GM12878 (cell line): ENCODE measurements at regions not wholly inside any gene's neighbourhood (a gene's known extent, or its start where the extent isn't known, plus 50 kb on each side); places are given as distances from the start of the nearest gene placed in this dataset.

ENCODE experiments used
- ATAC-seq: fragments of 200-7000 bp; cut with Tn5 transposase; 3 replicates; pipeline ENCODE4 v1.9.1; 2020; ENCODE audit warnings: mild to moderate bottlenecking, moderate library complexity
- BruUV-seq: library from RNA; stranded (reverse); fragments of 400-500 nt; replicated peaks from 2 replicates; lab custom pipeline; 2021; lab: Mats Ljungman, UMichigan
- CTCF ChIA-PET: fragments of 300-600 bp; sonication (Branson Sonifier 250); formaldehyde crosslinking; extraction: SDS; loops from one replicate; lab custom pipeline; 2021; ENCODE audit warnings: inconsistent platforms; lab: Yijun Ruan, JAX
- POLR2A ChIA-PET: fragments of 350-600 bp; formaldehyde crosslinking; extraction: SDS; loops from one replicate; lab custom pipeline; 2021; ENCODE audit warnings: inconsistent platforms; lab: Charles Lee
- RAD21 ChIA-PET: fragments of 300-600 bp; sonication (Branson Sonifier 250); formaldehyde crosslinking; loops from one replicate; lab custom pipeline; 2023; ENCODE audit warnings: antibody characterized with exemption; ENCODE audit not compliant: unreplicated experiment; lab: Charles Lee
- SMC1A ChIA-PET: fragments of 300-600 bp; sonication (Branson Sonifier 250); formaldehyde crosslinking; loops from one replicate; lab custom pipeline; 2023; ENCODE audit not compliant: unreplicated experiment, uncharacterized antibody; lab: Charles Lee
- DNase-seq: peaks from one replicate; pipeline ENCODE4 v3.0.0-alpha.2; 2011; ENCODE audit warnings: low read depth, low spot score
- FAIRE-seq: peaks from 3 replicates; lab custom pipeline; 2011; peaks lifted over from hg19 to GRCh38; lab: Jason Lieb, UNC
- H2AFZ ChIP-seq: 2 replicates; pipeline ENCODE4 v1.6.0; 2011; ENCODE audit warnings: low read depth, low read length, control low read depth; ENCODE audit not compliant: control insufficient read depth
- H3K27ac ChIP-seq: 2 replicates; pipeline ENCODE4 v1.5.1; 2011; ENCODE audit warnings: control low read depth; ENCODE audit not compliant: control insufficient read depth, insufficient read depth
- H3K27me3 ChIP-seq, 2 experiments: replicated peaks in 1 of 2; 2 replicates each; pipeline versions ENCODE4 v1.6.0 to v1.6.1; 2011; ENCODE audit warnings: low read length in 1 of 2; ENCODE audit not compliant: control insufficient read depth in 2 of 2, insufficient read depth in 2 of 2
- H3K36me3 ChIP-seq, 2 experiments: 2 replicates each; pipeline ENCODE4 v1.5.1; 2011; ENCODE audit warnings: low read length in 1 of 2; ENCODE audit not compliant: control insufficient read depth in 2 of 2, insufficient read depth in 2 of 2
- H3K4me1 ChIP-seq: 2 replicates; pipeline ENCODE4 v1.6.1; 2011; ENCODE audit warnings: mild to moderate bottlenecking, low read length, moderate library complexity, mixed read lengths; ENCODE audit not compliant: control insufficient read depth, insufficient read depth
- H3K4me2 ChIP-seq: 2 replicates; pipeline ENCODE4 v1.6.0; 2011; ENCODE audit warnings: control low read depth; ENCODE audit not compliant: control insufficient read depth, insufficient read depth
- H3K4me3 ChIP-seq: fragments of 200-600 bp; sonication (generic); 2 replicates; pipeline ENCODE4 v1.5.1; 2016
- H3K79me2 ChIP-seq: 2 replicates; pipeline ENCODE4 v1.6.0; 2011; ENCODE audit warnings: low read length; ENCODE audit not compliant: control insufficient read depth, insufficient read depth
- H3K9ac ChIP-seq: 2 replicates; pipeline ENCODE4 v1.8.0; 2011; ENCODE audit warnings: low read length, control low read depth, mixed read lengths; ENCODE audit not compliant: control insufficient read depth, insufficient read depth
- H3K9me3 ChIP-seq: replicated peaks from 3 replicates; pipeline ENCODE4 v1.5.1; 2011; ENCODE audit warnings: mild to moderate bottlenecking, low read length; ENCODE audit not compliant: control insufficient read depth, insufficient read depth
- H4K20me1 ChIP-seq: 2 replicates; pipeline ENCODE4 v1.6.0; 2011; ENCODE audit not compliant: control insufficient read depth, insufficient read depth
- ASH2L ChIP-seq: fragments of 300-600, 200-600 bp; sonication (generic); IDR thresholded peaks from 2 replicates; pipeline ENCODE4 v1.6.1; 2017; ENCODE audit warnings: low read depth, mild to moderate bottlenecking, borderline replicate concordance
- BRCA1 ChIP-seq: IDR thresholded peaks from 2 replicates; pipeline ENCODE4 v1.6.1; 2011; ENCODE audit warnings: low read depth, low read length, improper control_type of control experiment
- FOXK2 ChIP-seq: fragments of 450-650 bp; IDR thresholded peaks from 2 replicates; pipeline ENCODE4 v1.6.1; 2017; ENCODE audit warnings: mild to moderate bottlenecking, moderate library complexity
- MEF2B ChIP-seq: fragments of 450-650 bp; IDR thresholded peaks from 2 replicates; pipeline ENCODE4 v1.6.1; 2018; ENCODE audit warnings: mild to moderate bottlenecking, moderate library complexity; ENCODE audit not compliant: partially characterized antibody, poor library complexity, severe bottlenecking
- NR2C2 ChIP-seq: IDR thresholded peaks from 2 replicates; pipeline ENCODE4 v1.6.1; 2011; ENCODE audit warnings: borderline replicate concordance, low read depth; ENCODE audit not compliant: control insufficient read depth, insufficient read length
- SRF ChIP-seq, 2 experiments: IDR thresholded peaks; 2 replicates each; pipeline ENCODE4 v1.6.1; 2011; ENCODE audit warnings: low read depth in 2 of 2, low read length in 2 of 2, mild to moderate bottlenecking in 1 of 2, moderate library complexity in 1 of 2
- SUZ12 ChIP-seq: fragments of 200-600 bp; sonication (generic); IDR thresholded peaks from one replicate; pipeline ENCODE4 v1.6.1; 2018; ENCODE audit warnings: antibody characterized with exemption, mild to moderate bottlenecking; ENCODE audit not compliant: unreplicated experiment
- ZBTB11 ChIP-seq: fragments of 450-650 bp; formaldehyde crosslinking; IDR thresholded peaks from 2 replicates; pipeline ENCODE4 v1.5.0; 2022; ENCODE audit warnings: mild to moderate bottlenecking, missing genetic modification characterization
- WGBS: methylation state at CpG from one replicate; pipeline ENCODE4 v1.1.6; 2016; ENCODE audit warnings: low lambda C conversion rate; ENCODE audit not compliant: insufficient replicate concordance, insufficient coverage; ENCODE audit errors: missing lambda C conversion rate; 5-methylcytosine and 5-hydroxymethylcytosine counted together
- in situ Hi-C: fragments of 300-500 bp; cut with MboI; formaldehyde crosslinking; loops from 9 replicates; pipeline ENCODE4 v1.14.3; 2018; ENCODE audit warnings: mixed read lengths
- intact Hi-C: fragments of 100-400 bp; cut with micrococcal nuclease; formaldehyde crosslinking; loops from one replicate; pipeline ENCODE4 v1.14.2; 2022; ENCODE audit not compliant: unreplicated experiment
- TF ChIP-seq, protein P1 (sequence below): IDR thresholded peaks from 2 replicates; pipeline ENCODE4 v1.6.1; 2012; ENCODE audit warnings: low read depth, low read length, improper control_type of control experiment

GRCh38 chr3:27646896-27647295 is 75.2 kb downstream of the EOMES start:
- ChIA-PET RAD21 (no interaction called here), POLR2A (no interaction called here), CTCF (interaction anchor here (0.8 to 1.2 kb wide), 3 partner anchors 11 to 34 kb away, joined by 3 read pairs; no protein-coding TSS in a partner anchor), SMC1A (no interaction called here)
- Histone ChIP-seq H3K27me3 (no peaks in the 10 kb centered on the region; a peak in 1 of 4 replicates), H3K36me3 (no peaks in the 10 kb centered on the region), H3K79me2 (no peaks in the 10 kb centered on the region), H3K9ac (no peak overlapping the region), H3K4me2 (no peak overlapping the region), H4K20me1 (no peaks in the 10 kb centered on the region), H3K4me3 (no peak overlapping the region), H2AFZ (no peak overlapping the region), H3K9me3 (no peaks in the 10 kb centered on the region), H3K4me1 (no peaks in the 10 kb centered on the region), H3K27ac (no peak overlapping the region)
- no TSS peak for BruUV-seq
- DNase-seq: no peak
- intact Hi-C loops (no loop called here), in situ Hi-C loops (no loop called here)
- TF ChIP-seq SRF (IDR thresholded peaks at IDR 0.05; ENCODE audit: low read depth in 2 of 2, low read length in 2 of 2): no peak
- TF ChIP-seq, protein P1, sequence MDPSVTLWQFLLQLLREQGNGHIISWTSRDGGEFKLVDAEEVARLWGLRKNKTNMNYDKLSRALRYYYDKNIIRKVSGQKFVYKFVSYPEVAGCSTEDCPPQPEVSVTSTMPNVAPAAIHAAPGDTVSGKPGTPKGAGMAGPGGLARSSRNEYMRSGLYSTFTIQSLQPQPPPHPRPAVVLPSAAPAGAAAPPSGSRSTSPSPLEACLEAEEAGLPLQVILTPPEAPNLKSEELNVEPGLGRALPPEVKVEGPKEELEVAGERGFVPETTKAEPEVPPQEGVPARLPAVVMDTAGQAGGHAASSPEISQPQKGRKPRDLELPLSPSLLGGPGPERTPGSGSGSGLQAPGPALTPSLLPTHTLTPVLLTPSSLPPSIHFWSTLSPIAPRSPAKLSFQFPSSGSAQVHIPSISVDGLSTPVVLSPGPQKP: no peak
- no peak for TF ChIP-seq ASH2L
- FAIRE-seq: no peak
- no peak for ATAC-seq

- no peak for ATAC-seq
- H3K4me2 ChIP-seq: no peak overlapping the region
- H3K4me1 ChIP-seq: no peaks in the 10 kb centered on the region
- intact Hi-C loops: no loop called here
- in situ Hi-C loops: no loop called here
- no peak overlapping the region for H3K27ac ChIP-seq
- FAIRE-seq: no peak
- TF ChIP-seq MEF2B: no peak
- no peak for TF ChIP-seq SUZ12
- no peak for TF ChIP-seq BRCA1
- no peak for TF ChIP-seq ZBTB11 (CRISPR knock-in tag)
- no peak for TF ChIP-seq FOXK2
- TF ChIP-seq NR2C2: no peak
- H2AFZ ChIP-seq: no peak overlapping the region
- H3K9me3 ChIP-seq: no peaks in the 10 kb centered on the region
- 44% methylated on average over 4 of the region's 4 CpGs for WGBS
- ChIA-PET SMC1A (no interaction called here), RAD21 (no interaction called here), CTCF (no interaction called here), POLR2A (interaction anchor here (0.8 kb wide), 1 partner anchor 22 kb away, joined by 4 read pairs; no protein-coding TSS in a partner anchor)
- no peaks in the 10 kb centered on the region for H3K79me2 ChIP-seq
- no peaks in the 10 kb centered on the region; a peak in 1 of 4 replicates for H3K27me3 ChIP-seq
- no peak overlapping the region for H3K9ac ChIP-seq
- H3K36me3 ChIP-seq: no peaks in the 10 kb centered on the region
- H3K4me3 ChIP-seq: no peak overlapping the region
- DNase-seq: no peak
- no TSS peak for BruUV-seq
- H4K20me1 ChIP-seq: no peaks in the 10 kb centered on the region
Measured at GRCh38 chr3:27644941-27645340, 77.2 kb downstream of the EOMES start.
